Lower leg skin (tissue), 4 donors: ENCODE measurements at regions not wholly inside any gene's neighbourhood (a gene's known extent, or its start where the extent isn't known, plus 50 kb on each side); places are given as distances from the start of the nearest gene placed in this dataset.

Source experiments
- DNase-seq, 2 donors: peaks; one replicate each; pipeline ENCODE4 v3.0.0-alpha.2; 2019; ENCODE audit warnings: low spot score in 2 of 2
- H3K4me3 ChIP-seq: fragments of 200-600 bp; sonication (generic); 2 replicates; pipeline ENCODE4 v1.5.1; 2017; ENCODE audit warnings: mild to moderate bottlenecking, low read depth; ENCODE audit not compliant: poor library complexity, severe bottlenecking
- POLR2A ChIP-seq, 2 donors: fragments of 450-650 bp; IDR thresholded peaks; one replicate each; pipeline ENCODE4 v1.6.1; 2016 to 2017; ENCODE audit warnings: antibody characterized with exemption in 2 of 2, mild to moderate bottlenecking in 1 of 2, moderate library complexity in 1 of 2
- WGBS, 2 donors: methylation state at CpG; one replicate each; pipeline ENCODE4 v1.1.5; 2018; 5-methylcytosine and 5-hydroxymethylcytosine counted together
- intact Hi-C: fragments of 100-400 bp; cut with DNase I; formaldehyde crosslinking; loops from one replicate; pipeline ENCODE4 v1.15.0; 2023; ENCODE audit warnings: low total_unique reads
- TF ChIP-seq, protein P1 (sequence below), 3 donors: fragments of 450-650 bp; IDR thresholded peaks; one replicate each; pipeline ENCODE4 v1.5.1; 2016; ENCODE audit warnings: antibody characterized with exemption in 3 of 3, mild to moderate bottlenecking in 3 of 3, moderate library complexity in 2 of 3

DNA sequence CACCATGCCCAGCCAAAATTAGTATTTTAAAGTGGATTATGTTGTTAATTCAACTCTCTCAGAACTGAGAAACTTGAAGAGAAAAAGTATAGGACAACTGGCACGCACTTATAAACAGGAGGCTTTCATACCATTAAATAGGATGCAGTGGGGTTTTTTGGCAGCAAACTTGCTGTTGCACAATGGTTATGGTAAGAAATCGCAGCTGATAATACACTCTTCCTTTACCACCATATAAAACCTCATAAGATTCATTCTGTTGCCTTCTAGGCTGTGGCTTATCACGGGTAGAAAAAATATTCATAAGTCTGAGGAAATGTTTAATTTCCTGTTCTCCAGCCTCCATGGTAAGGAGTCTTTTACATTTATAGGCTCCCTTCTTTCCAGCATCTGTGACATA lies 95.3 kb downstream of the TMCO5A start:
- 69 to 75% methylated on average over 3 of the region's 3 CpGs for WGBS, 2 donors
- intact Hi-C loops: no loop called here
- TF ChIP-seq, protein P1, sequence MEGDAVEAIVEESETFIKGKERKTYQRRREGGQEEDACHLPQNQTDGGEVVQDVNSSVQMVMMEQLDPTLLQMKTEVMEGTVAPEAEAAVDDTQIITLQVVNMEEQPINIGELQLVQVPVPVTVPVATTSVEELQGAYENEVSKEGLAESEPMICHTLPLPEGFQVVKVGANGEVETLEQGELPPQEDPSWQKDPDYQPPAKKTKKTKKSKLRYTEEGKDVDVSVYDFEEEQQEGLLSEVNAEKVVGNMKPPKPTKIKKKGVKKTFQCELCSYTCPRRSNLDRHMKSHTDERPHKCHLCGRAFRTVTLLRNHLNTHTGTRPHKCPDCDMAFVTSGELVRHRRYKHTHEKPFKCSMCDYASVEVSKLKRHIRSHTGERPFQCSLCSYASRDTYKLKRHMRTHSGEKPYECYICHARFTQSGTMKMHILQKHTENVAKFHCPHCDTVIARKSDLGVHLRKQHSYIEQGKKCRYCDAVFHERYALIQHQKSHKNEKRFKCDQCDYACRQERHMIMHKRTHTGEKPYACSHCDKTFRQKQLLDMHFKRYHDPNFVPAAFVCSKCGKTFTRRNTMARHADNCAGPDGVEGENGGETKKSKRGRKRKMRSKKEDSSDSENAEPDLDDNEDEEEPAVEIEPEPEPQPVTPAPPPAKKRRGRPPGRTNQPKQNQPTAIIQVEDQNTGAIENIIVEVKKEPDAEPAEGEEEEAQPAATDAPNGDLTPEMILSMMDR (IDR thresholded peaks at IDR 0.05): no peak
- no peak for TF ChIP-seq POLR2A (IDR thresholded peaks at IDR 0.05)
- no peak overlapping the region for H3K4me3 ChIP-seq
- no peak for DNase-seq

DNA sequence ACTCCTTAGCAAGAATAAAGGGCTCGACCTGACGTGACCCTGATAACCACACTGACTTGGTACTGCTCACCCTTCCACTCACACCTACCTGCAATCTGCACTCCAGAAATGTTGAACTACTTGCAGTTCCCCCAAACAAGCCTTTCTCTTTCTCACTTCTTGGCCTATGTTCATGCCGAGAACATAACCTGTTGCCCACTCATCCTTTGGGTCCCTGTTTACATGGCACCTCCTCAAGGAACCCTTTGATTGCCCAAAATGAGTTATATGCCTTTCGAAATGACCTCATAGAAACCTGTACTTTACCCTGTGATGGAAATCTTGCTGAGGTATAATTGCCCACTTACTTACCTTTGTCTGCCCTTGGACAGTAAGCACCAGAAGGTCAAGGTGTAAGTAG lies 96.2 kb downstream of the TMCO5A start:
- intact Hi-C loops: no loop called here
- TF ChIP-seq, protein P1 (IDR thresholded peaks at IDR 0.05): no peak
- TF ChIP-seq POLR2A (IDR thresholded peaks at IDR 0.05): no peak

DNA sequence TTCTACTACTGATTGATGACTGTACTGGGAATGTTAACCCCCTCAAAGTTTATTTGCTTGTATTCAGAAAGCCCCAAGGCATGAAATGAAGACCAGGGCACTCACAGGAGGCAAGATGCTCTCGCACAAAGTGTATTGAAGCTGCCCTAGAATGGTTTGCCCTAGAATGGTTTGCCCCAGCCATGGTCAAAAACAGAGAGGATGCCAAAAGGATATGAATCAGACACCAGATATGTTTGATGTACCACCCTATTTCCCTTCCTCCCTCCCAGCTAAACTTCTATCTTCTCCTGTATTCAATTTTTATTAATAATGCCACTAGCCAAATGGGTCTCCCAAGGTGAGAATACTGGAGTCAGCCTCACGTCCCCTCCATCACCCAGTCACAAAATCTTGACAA lies 101.3 kb downstream of the TMCO5A start:
- intact Hi-C loops: no loop called here
- DNase-seq: no peak
- TF ChIP-seq POLR2A (IDR thresholded peaks at IDR 0.05): no peak
- TF ChIP-seq, protein P1 (IDR thresholded peaks at IDR 0.05): no peak
- 88 to 89% methylated on average over 2 of the region's 2 CpGs for WGBS, 2 donors
- H3K4me3 ChIP-seq: no peak overlapping the region

More for the DNA sequence above, 96.2 kb downstream of the TMCO5A start:
- no peak for DNase-seq
- 93 to 97% methylated on average over 4 of the region's 4 CpGs for WGBS, 2 donors
- no peak overlapping the region for H3K4me3 ChIP-seq

DNA sequence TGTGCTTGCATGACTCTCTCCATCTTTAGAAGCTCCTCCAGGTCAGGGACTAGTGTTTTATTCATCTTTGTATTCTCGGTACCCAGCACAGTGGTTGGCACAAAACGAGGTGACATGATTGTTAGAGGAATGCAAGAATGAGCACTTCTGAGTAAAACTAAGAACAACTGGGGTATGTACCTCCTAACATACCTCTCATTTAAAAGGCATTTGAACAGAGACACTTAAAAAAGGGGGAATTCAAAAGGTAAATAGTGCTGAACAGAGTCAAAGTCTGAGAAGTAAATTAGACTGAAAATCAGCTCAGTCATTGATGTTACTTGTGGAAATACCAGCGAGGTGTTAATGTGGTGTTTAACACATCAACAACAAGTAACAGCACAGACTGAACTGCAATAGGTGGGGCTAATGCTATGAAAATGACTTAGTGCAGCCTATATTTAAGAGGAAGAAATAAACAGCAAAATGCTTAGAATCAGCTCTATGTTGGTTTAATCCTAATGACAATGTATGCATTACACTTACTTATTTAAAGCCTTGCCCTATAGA lies 102.4 kb downstream of the TMCO5A start:
- DNase-seq: no peak
- TF ChIP-seq, protein P1 (IDR thresholded peaks at IDR 0.05): no peak
- TF ChIP-seq POLR2A (IDR thresholded peaks at IDR 0.05): no peak
- no peak overlapping the region for H3K4me3 ChIP-seq
- intact Hi-C loops: no loop called here
- 79 to 90% methylated on average over 3 of the region's 3 CpGs for WGBS, 2 donors

DNA sequence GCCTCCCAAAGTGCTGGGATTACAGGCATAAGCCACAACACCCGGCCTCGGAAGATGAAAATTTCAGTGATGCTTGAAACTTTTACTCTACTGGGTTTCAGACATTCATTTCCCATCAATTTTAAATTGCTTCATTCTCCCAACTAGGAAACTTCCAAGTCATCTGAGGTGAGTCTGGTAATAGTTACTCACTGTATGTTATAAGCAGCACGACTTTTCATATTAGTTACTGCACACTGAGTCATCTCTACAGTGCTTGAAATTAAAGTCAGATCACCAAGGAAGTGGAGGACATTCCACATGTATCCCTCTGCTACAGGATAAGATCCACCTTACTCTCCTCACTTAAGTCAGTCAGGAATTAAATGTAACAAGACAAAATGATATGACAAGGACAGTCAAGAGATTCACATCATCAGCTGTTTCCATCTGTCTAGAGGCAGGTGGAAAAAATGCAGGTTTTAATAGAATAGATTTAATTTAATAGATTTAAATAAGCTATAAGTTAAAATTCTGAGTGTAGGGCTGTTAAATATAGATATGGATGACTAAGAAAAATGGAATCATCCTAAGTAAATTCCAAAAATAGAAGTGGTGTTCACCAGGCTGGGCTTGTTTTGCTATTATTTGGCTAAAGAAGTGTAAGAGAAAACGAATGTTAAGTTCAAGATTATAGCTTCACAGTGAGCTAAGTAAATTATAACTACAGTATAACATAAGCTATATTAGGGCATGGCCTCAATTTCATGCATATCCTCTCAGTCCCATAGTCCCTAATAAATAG lies 104.4 kb downstream of the TMCO5A start:
- TF ChIP-seq POLR2A (IDR thresholded peaks at IDR 0.05): no peak
- TF ChIP-seq, protein P1 (IDR thresholded peaks at IDR 0.05): no peak

More for the DNA sequence above, 104.4 kb downstream of the TMCO5A start:
- WGBS, 2 donors: 61% methylated on average over 4 of the region's 4 CpGs
- intact Hi-C loops: no loop called here
- H3K4me3 ChIP-seq: no peak overlapping the region
- no peak for DNase-seq
